PC-9 (cell line): ENCODE measurements at regions not wholly inside any gene's neighbourhood (a gene's known extent, or its start where the extent isn't known, plus 50 kb on each side); places are given as distances from the start of the nearest gene placed in this dataset.

Experiments
- BruUV-seq: library from RNA; stranded (reverse); fragments of 400-500 nt; replicated peaks from 2 replicates; lab custom pipeline; 2021; lab: Mats Ljungman, UMichigan
- CTCF ChIA-PET: fragments of 300-600 bp; sonication (Branson Sonifier 250); formaldehyde crosslinking; loops from one replicate; lab custom pipeline; 2022; ENCODE audit warnings: antibody characterized with exemption; lab: Charles Lee
- POLR2A ChIA-PET: fragments of 300-600 bp; sonication (Branson Sonifier 250); formaldehyde crosslinking; loops from one replicate; lab custom pipeline; 2022; ENCODE audit warnings: antibody characterized with exemption; ENCODE audit not compliant: unreplicated experiment; lab: Charles Lee
- DNase-seq, 2 experiments: peaks; one replicate each; pipeline versions ENCODE4 v3.0.0 to v3.0.0-alpha.2; 2015 to 2022; ENCODE audit warnings: mixed read lengths in 1 of 2
- H2AFZ ChIP-seq: fragments of 200-600 bp; sonication (generic); 2 replicates; pipeline ENCODE4 v1.8.1; 2017; ENCODE audit warnings: antibody characterized with exemption
- H3F3A ChIP-seq: fragments of 200-600 bp; sonication (generic); 2 replicates; pipeline ENCODE4 v1.8.1; 2017; ENCODE audit warnings: antibody characterized with exemption, mild to moderate bottlenecking, low read depth; ENCODE audit not compliant: insufficient read depth
- H3K27ac ChIP-seq: fragments of 200-600 bp; sonication (generic); 2 replicates; pipeline ENCODE4 v1.6.1; 2016; ENCODE audit warnings: mixed run types
- H3K27me3 ChIP-seq: fragments of 200-600 bp; sonication (generic); 2 replicates; pipeline ENCODE4 v1.6.1; 2016; ENCODE audit warnings: low read depth, mixed run types; ENCODE audit not compliant: insufficient read depth
- H3K36me3 ChIP-seq: fragments of 200-600 bp; sonication (generic); 2 replicates; pipeline ENCODE4 v1.6.1; 2016; ENCODE audit warnings: low read depth, mixed run types
- H3K4me1 ChIP-seq: fragments of 200-600 bp; sonication (generic); replicated peaks from 2 replicates; pipeline ENCODE4 v1.6.1; 2016; ENCODE audit warnings: mixed run types; ENCODE audit not compliant: insufficient read depth
- H3K4me2 ChIP-seq: fragments of 200-600 bp; sonication (generic); 2 replicates; pipeline ENCODE4 v1.6.1; 2017; ENCODE audit warnings: mixed run types
- H3K4me3 ChIP-seq: fragments of 200-600 bp; sonication (generic); 2 replicates; pipeline ENCODE4 v1.6.1; 2016; ENCODE audit warnings: mixed run types
- H3K79me2 ChIP-seq: fragments of 200-600 bp; sonication (generic); 2 replicates; pipeline ENCODE4 v1.6.1; 2017; ENCODE audit warnings: low read depth, mixed run types
- H3K9me2 ChIP-seq: fragments of 200-600 bp; sonication (generic); 2 replicates; pipeline ENCODE4 v1.8.1; 2017; ENCODE audit warnings: mild to moderate bottlenecking; ENCODE audit not compliant: insufficient read depth
- H3K9me3 ChIP-seq: fragments of 200-600 bp; sonication (generic); 2 replicates; pipeline ENCODE4 v1.8.1; 2016; ENCODE audit warnings: low read depth; ENCODE audit not compliant: insufficient read depth
- H4K20me1 ChIP-seq: fragments of 200-600 bp; sonication (generic); 2 replicates; pipeline ENCODE4 v1.8.1; 2017; ENCODE audit not compliant: insufficient read depth
- EZH2 ChIP-seq: fragments of 200-600 bp; sonication (generic); IDR thresholded peaks from 2 replicates; pipeline ENCODE4 v1.8.0; 2017; ENCODE audit warnings: antibody characterized with exemption, low read depth
- intact Hi-C: fragments of 100-400 bp; cut with micrococcal nuclease; formaldehyde crosslinking; loops from one replicate; pipeline ENCODE4 v1.10.0; 2022; ENCODE audit not compliant: unreplicated experiment
- TF ChIP-seq, protein P1 (sequence below): fragments of 200-600 bp; sonication (generic); conservative IDR thresholded peaks from 2 replicates; pipeline ENCODE4 v1.6.1; 2017; ENCODE audit warnings: mixed run types, antibody characterized with exemption, mild to moderate bottlenecking, moderate library complexity

GRCh38 chr5:15241216-15241821, 258.7 kb upstream of the FBXL7 start:
- H3K4me3 ChIP-seq: no peak overlapping the region
- ChIA-PET CTCF (no interaction called here), POLR2A (no interaction called here)
- no peak for DNase-seq
- no peak overlapping the region for H3K4me2 ChIP-seq
- TF ChIP-seq, protein P1, sequence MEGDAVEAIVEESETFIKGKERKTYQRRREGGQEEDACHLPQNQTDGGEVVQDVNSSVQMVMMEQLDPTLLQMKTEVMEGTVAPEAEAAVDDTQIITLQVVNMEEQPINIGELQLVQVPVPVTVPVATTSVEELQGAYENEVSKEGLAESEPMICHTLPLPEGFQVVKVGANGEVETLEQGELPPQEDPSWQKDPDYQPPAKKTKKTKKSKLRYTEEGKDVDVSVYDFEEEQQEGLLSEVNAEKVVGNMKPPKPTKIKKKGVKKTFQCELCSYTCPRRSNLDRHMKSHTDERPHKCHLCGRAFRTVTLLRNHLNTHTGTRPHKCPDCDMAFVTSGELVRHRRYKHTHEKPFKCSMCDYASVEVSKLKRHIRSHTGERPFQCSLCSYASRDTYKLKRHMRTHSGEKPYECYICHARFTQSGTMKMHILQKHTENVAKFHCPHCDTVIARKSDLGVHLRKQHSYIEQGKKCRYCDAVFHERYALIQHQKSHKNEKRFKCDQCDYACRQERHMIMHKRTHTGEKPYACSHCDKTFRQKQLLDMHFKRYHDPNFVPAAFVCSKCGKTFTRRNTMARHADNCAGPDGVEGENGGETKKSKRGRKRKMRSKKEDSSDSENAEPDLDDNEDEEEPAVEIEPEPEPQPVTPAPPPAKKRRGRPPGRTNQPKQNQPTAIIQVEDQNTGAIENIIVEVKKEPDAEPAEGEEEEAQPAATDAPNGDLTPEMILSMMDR: no peak
- TF ChIP-seq EZH2: no peak
- H3K9me2 ChIP-seq: no peaks in the 10 kb centered on the region
- intact Hi-C loops: no loop called here
- peaks cover 2% of the 10 kb centered on the region; the same call in 1 of the 2 replicates for H3K9me3 ChIP-seq
- H3K4me1 ChIP-seq: no peaks in the 10 kb centered on the region
- no peaks in the 10 kb centered on the region for H3K79me2 ChIP-seq
- BruUV-seq: no TSS peak
- no peaks in the 10 kb centered on the region for H3F3A ChIP-seq
- H3K36me3 ChIP-seq: no peaks in the 10 kb centered on the region
- no peak overlapping the region for H3K27ac ChIP-seq
- no peaks in the 10 kb centered on the region for H3K27me3 ChIP-seq
- no peak overlapping the region for H2AFZ ChIP-seq
- no peaks in the 10 kb centered on the region for H4K20me1 ChIP-seq

GRCh38 chr5:15238006-15238405, 262.0 kb upstream of the FBXL7 start:
- no peaks in the 10 kb centered on the region for H3K36me3 ChIP-seq
- H3K9me2 ChIP-seq: no peaks in the 10 kb centered on the region
- BruUV-seq: no TSS peak
- no peaks in the 10 kb centered on the region for H3K9me3 ChIP-seq
- DNase-seq: no peak
- H3K4me2 ChIP-seq: no peak overlapping the region
- H3K27ac ChIP-seq: no peak overlapping the region
- POLR2A ChIA-PET: no interaction called here
- no peaks in the 10 kb centered on the region for H3K4me1 ChIP-seq
- intact Hi-C loops: no loop called here
- H3K79me2 ChIP-seq: no peaks in the 10 kb centered on the region
- no peaks in the 10 kb centered on the region for H4K20me1 ChIP-seq
- H3K27me3 ChIP-seq: no peaks in the 10 kb centered on the region
- CTCF ChIA-PET: no interaction called here
- TF ChIP-seq EZH2: no peak
- TF ChIP-seq, protein P1: no peak
- no peak overlapping the region for H3K4me3 ChIP-seq
- H2AFZ ChIP-seq: no peak overlapping the region
- no peaks in the 10 kb centered on the region for H3F3A ChIP-seq

DNA sequence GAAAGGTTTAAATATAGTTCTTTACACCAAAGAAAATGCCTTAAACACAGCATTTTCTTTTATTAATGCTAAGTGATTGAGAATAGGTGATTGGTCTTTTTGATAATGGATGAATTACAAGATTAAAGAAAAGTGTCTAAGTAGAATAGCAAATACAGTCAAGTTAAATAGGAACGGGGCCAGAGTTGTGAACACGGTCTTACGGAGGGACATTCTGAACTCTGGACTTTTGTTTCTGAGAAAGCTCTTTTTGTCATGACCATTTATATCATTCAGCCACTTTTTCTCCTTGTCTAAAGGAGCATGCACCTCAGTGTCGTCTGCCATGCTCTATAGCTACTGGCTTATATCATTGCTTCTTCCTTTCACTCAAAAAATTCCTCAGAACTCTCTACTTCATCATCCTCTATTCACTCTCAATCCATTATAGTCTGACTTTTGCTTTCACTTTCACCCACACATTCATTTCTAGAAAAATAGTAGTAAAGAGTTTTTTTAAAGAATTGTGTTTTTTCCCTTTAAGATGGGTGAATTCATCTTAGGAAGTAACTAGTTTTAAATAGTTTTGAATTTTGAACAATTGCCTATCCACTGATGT, 263.0 kb upstream of the FBXL7 start:
- Histone ChIP-seq H3K4me2 (0 out of 2 replicates have a peak overlapping the region, but pooled peaks have one; percentile 10), H3F3A (no peaks in the 10 kb centered on the region), H3K4me3 (no peak overlapping the region; the same call in 1 of the 2 replicates), H4K20me1 (no peaks in the 10 kb centered on the region), H3K9me3 (no peaks in the 10 kb centered on the region), H3K79me2 (no peaks in the 10 kb centered on the region), H2AFZ (no peak overlapping the region), H3K36me3 (no peaks in the 10 kb centered on the region), H3K4me1 (no peaks in the 10 kb centered on the region), H3K27ac (no peak overlapping the region), H3K9me2 (no peaks in the 10 kb centered on the region), H3K27me3 (no peaks in the 10 kb centered on the region)
- no peak for TF ChIP-seq EZH2
- intact Hi-C loops: no loop called here
- no peak for DNase-seq
- POLR2A ChIA-PET: no interaction called here
- CTCF ChIA-PET: no interaction called here
- no TSS peak for BruUV-seq
